Astrocyte of the cerebellum (primary cell): ENCODE measurements at regions not wholly inside any gene's neighbourhood (a gene's known extent, or its start where the extent isn't known, plus 50 kb on each side); places are given as distances from the start of the nearest gene placed in this dataset.

Source experiments
- DNase-seq: peaks from one replicate; pipeline ENCODE4 v3.0.0-alpha.2; 2011; ENCODE audit warnings: low read depth
- H3K4me3 ChIP-seq: 2 replicates; pipeline ENCODE4 v1.5.1; 2011; ENCODE audit warnings: mild to moderate bottlenecking, low read depth, low read length, moderate library complexity
- in situ Hi-C: cut with HindIII; loops from 2 replicates; pipeline ENCODE4 v1.10.0; 2017; ENCODE audit warnings: low sequenced_read_pairs
- TF ChIP-seq, protein P1 (sequence below): IDR thresholded peaks from 2 replicates; pipeline ENCODE4 v1.5.1; 2012; ENCODE audit warnings: low read length, low read depth, moderate library complexity, mild to moderate bottlenecking; ENCODE audit errors: missing control alignments

DNA sequence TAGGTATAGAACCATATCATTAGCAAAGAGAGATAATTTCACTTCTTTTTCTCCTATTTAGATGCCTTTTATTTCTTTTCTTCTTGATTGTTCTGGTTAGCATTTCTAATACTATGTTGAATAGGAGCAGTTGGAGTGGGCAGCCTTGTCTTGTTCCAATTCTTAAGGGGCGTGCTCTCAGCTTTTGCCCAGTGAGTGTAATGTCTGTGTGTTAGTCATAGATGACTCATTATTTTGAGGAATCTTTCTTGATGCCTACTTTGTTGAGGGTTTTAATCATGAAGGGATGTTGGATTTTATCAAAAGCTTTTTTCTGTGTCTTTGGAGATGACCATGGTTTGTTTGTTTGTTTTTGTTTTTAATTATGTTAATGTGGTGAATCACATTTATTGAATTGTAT is 1453.1 kb upstream of the SLC39A10 start:
- TF ChIP-seq, protein P1, sequence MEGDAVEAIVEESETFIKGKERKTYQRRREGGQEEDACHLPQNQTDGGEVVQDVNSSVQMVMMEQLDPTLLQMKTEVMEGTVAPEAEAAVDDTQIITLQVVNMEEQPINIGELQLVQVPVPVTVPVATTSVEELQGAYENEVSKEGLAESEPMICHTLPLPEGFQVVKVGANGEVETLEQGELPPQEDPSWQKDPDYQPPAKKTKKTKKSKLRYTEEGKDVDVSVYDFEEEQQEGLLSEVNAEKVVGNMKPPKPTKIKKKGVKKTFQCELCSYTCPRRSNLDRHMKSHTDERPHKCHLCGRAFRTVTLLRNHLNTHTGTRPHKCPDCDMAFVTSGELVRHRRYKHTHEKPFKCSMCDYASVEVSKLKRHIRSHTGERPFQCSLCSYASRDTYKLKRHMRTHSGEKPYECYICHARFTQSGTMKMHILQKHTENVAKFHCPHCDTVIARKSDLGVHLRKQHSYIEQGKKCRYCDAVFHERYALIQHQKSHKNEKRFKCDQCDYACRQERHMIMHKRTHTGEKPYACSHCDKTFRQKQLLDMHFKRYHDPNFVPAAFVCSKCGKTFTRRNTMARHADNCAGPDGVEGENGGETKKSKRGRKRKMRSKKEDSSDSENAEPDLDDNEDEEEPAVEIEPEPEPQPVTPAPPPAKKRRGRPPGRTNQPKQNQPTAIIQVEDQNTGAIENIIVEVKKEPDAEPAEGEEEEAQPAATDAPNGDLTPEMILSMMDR: no peak
- no peak for DNase-seq
- H3K4me3 ChIP-seq: no peak overlapping the region
- in situ Hi-C loops: no loop called here

DNA sequence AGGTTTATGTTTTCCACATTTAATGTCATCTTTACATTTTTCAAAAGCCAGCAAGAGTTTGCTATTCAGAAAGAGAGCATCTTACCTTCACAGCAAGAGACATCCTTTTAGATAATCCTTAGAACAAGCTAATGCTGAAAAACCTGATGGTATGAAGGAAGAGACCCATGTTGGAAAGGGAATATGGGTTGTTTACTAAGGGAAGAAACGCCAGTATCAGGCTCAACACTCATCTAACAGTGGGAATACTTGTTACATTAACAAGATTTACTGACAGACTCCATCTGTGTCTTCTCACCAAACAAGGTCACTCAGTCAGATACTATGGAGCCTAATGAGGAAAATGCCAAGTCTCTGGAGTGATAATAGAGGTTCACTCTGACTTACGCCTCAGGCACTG is 1474.1 kb upstream of the SLC39A10 start:
- DNase-seq: no peak
- in situ Hi-C loops: loop anchor here (5.0 kb wide), 1 partner anchor 36 kb away; no protein-coding TSS in a partner anchor
- TF ChIP-seq, protein P1: no peak
- H3K4me3 ChIP-seq: no peak overlapping the region

DNA sequence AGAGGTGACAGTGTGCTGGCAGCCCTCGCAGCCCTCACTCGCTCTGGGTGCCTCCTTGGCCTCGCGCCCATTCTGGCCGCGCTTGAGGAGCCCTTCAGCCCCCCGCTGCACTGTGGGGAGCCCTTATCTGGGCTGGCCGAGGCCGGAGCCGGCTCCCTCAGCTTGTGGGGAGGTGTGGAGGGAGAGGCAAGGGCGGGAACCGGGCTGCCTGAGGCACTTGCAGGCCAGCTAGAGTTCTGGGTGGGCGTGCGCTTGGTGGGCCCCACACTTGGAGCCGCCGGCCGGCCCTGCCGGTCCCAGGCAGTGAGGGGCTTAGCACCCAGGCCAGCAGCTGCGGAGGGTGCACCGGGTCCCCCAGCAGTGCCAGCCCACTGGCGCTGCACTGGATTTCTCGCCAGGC is 1480.9 kb upstream of the SLC39A10 start:
- in situ Hi-C loops: no loop called here
- H3K4me3 ChIP-seq: no peak overlapping the region
- DNase-seq: no peak
- TF ChIP-seq, protein P1: no peak

DNA sequence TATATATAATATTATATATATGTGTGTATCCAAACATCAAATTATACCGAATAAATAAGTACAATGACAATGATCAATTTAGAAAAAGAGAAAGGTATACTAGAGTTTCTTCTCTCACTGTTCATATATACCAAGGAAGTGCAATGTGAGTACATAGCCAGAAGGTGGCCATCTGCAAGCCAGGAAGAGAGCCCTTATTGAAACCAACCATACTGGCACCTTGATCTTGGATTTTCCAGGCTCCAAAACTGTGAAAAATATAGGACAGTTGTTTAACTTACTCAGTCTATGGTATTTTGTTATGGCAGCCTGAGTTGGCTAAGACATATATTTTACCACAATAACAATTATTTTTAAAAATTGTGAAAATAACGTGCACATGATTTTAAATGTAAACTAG is 1490.2 kb upstream of the SLC39A10 start:
- peak; percentile 6 for DNase-seq
- TF ChIP-seq, protein P1: peak; percentile 72
- no peak overlapping the region for H3K4me3 ChIP-seq
- in situ Hi-C loops: no loop called here

DNA sequence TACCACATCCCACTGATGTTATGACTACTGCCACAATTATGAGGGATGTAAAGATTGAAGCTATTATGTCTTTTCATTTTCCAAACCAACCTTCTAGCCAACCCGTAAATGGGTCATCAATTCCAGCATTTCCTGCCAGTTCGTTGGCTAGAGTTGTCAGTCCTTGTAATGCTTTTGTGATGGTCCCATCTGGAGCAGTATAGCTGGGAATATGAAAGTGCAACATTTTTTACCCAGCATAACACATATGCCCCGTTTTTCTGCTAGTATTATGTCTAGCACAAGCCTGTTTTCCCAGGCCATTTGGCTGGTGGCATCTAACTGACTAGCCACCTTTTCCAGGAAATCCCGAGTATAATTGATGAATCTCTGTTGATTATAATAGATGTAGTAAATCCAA is 1501.6 kb upstream of the SLC39A10 start:
- TF ChIP-seq, protein P1: no peak
- in situ Hi-C loops: no loop called here
- DNase-seq: no peak
- no peak overlapping the region for H3K4me3 ChIP-seq

DNA sequence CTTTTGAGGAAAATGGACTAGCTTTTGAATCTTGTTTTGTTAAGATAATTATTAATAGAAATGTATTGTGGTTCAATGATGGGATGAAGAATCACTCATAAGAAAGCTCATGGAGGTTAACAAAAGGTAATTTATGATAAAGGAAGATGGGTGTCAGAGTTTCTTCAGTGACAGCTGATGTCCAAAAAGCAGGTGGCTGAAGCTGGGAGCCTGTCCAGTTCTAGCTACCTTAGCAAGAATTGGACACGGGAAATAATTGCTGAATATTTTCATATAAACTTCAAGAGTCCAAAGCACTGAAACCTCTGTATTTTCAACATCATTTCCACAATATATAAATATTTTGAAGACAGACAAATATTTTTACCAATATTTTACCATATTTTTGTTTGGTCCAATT is 1505.8 kb upstream of the SLC39A10 start:
- in situ Hi-C loops: no loop called here
- TF ChIP-seq, protein P1: no peak
- H3K4me3 ChIP-seq: no peak overlapping the region
- no peak for DNase-seq

DNA sequence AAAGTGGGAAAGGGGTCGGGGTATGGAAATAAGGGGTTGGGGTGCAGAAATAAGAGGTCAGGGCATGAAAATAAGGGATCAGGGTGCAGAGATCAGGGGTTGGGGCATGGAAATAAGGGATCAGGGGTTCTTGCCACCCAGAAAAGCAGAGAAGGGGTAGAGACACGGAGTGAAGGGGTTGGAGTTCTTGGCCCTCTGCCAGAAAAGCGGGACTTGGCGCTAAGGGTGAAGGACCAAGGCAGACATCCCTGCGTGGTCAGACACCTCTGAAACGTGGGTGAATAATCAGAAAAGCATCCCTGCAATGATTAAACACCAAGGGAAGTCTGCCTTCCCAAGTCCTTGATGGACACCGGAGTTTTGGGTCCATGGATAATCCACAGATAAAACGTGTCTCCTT is 1521.6 kb upstream of the SLC39A10 start:
- H3K4me3 ChIP-seq: no peak overlapping the region
- DNase-seq: no peak
- in situ Hi-C loops: no loop called here
- TF ChIP-seq, protein P1: no peak
